ENCODE measurements at regions not wholly inside any gene's neighbourhood (a gene's known extent, or its start where the extent isn't known, plus 50 kb on each side); places are given as distances from the start of the nearest gene placed in this dataset.
"Not testable (repeated sequence)": the region's sequence is repeated elsewhere in the genome, so short reads cannot be mapped to it uniquely, and the experiment has no call there.

DNA sequence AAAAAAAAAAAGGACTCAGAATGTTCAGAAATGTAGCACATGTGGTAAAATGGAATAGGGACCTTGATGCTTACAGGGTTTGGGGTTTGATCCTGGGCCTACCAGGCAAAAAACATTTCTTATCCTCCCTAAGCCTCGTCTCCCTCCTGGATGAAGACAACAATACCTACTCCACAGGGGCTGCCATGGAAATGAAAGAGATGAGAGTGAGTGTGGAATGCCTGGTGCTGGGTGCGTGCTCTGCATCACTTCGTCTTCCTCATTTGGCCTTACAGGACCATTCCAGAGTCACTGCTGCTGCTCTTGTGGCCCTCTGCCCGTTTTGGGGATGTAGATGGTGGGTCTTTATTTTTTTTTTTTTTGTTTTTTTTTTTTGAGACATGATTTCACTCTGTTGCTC, 692.9 kb upstream of the EEF2KMT start:
- H3K4me1 Mint-ChIP-seq = no peaks in the 10 kb centered on the region
- H3K27ac Mint-ChIP-seq = no peak overlapping the region
- H3K4me3 Mint-ChIP-seq = no peak overlapping the region

DNA sequence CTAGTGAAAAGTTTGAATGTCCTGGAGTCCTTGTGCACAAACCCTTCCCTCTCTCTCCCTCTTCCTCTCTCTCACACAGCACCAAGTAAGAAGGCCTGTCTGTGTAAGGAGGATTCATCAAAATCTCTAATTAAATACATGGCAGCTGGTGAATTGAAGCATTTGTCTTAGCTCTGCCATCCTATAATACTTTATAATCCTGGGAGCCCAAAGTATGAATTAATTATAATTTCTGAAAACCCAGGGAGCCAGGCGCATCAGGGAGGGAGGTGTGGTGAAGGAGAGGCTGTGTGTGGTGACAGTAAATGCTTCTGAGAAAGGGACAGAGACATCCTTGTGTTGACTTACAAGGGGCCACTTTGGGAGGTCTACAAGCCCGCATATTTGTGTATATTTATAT, 691.4 kb upstream of the EEF2KMT start:
- no peak overlapping the region for H3K4me3 Mint-ChIP-seq
- H3K27me3 Mint-ChIP-seq = no peaks in the 10 kb centered on the region
- peaks cover 5% of the 10 kb centered on the region for H3K9me3 Mint-ChIP-seq
- no peak overlapping the region for H3K27ac Mint-ChIP-seq
- H3K36me3 Mint-ChIP-seq = no peaks in the 10 kb centered on the region
- no peaks in the 10 kb centered on the region for H3K4me1 Mint-ChIP-seq

More for the DNA sequence above, 692.9 kb upstream of the EEF2KMT start:
- H3K9me3 Mint-ChIP-seq = peaks cover 10% of the 10 kb centered on the region
- H3K27me3 Mint-ChIP-seq = peaks cover under 1% of the 10 kb centered on the region
- no peaks in the 10 kb centered on the region for H3K36me3 Mint-ChIP-seq

DNA sequence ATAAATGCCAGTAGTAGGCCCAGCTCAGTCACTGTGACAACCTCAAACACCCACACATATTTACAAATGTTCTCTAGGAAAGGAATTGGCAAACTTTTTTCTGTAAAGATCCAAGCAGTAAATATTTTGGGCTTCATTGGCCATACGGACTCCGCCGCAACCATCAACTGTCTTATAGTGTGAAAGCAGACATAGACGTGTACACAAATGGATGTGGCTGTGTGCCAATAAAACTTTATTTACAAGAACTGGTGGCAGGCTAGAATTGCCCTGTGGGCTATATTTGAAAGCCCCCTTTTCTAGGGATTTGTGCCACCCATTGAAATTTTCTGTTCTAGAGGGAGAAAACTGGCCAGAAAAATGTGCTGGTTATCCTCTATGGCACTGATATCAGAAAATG, 683.8 kb upstream of the EEF2KMT start:
- Mint-ChIP-seq H3K4me1 (no peaks in the 10 kb centered on the region), H3K9me3 (peaks cover 16% of the 10 kb centered on the region), H3K27ac (no peak overlapping the region), H3K36me3 (no peaks in the 10 kb centered on the region), H3K4me3 (no peak overlapping the region), H3K27me3 (no peaks in the 10 kb centered on the region)

DNA sequence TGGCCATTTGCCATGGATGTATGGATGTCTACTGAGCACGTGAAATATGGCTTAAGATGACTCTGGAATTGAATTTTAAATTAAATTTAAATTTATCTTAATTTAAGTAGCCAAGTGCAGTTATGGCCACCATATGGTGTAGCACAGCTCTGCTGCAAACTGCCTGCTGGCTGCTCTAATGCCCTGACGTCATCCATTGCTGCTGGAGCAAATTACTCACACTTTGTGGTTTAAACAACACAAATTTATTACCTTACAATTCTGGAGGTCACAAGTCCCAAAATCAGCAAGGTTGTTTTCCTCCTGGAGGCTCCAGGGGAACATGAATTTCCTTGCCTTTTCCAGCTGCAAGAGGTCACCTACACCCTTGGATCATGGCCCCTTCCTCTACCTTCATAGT, 679.3 kb upstream of the EEF2KMT start:
- H3K9me3 Mint-ChIP-seq = peaks cover 12% of the 10 kb centered on the region
- H3K27ac Mint-ChIP-seq = no peak overlapping the region
- no peak overlapping the region for H3K4me3 Mint-ChIP-seq
- H3K27me3 Mint-ChIP-seq = no peaks in the 10 kb centered on the region
- H3K4me1 Mint-ChIP-seq = no peaks in the 10 kb centered on the region
- H3K36me3 Mint-ChIP-seq = no peaks in the 10 kb centered on the region

DNA sequence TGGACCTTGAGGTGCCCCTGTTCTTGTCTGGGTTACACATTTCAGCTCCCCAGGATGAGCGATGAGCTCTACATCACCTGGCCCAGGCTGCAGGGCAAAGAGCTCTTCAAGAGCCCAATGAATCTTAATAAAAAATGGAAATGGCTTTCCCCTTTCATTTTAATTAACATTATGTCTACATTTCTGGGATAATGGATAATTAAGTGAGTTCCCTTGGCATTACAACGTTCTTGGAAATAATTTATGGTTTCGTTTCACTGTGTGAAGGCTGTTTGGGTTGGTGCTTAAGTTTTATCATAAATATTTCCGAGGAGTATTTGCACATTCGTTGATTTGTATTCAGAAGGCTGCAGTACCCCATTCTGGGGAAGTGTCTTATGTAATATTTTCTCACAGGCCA, 678.3 kb upstream of the EEF2KMT start:
- no peaks in the 10 kb centered on the region for H3K4me1 Mint-ChIP-seq
- peaks cover 12% of the 10 kb centered on the region for H3K9me3 Mint-ChIP-seq
- H3K27me3 Mint-ChIP-seq = no peaks in the 10 kb centered on the region
- H3K4me3 Mint-ChIP-seq = no peak overlapping the region
- no peak overlapping the region for H3K27ac Mint-ChIP-seq
- H3K36me3 Mint-ChIP-seq = no peaks in the 10 kb centered on the region

DNA sequence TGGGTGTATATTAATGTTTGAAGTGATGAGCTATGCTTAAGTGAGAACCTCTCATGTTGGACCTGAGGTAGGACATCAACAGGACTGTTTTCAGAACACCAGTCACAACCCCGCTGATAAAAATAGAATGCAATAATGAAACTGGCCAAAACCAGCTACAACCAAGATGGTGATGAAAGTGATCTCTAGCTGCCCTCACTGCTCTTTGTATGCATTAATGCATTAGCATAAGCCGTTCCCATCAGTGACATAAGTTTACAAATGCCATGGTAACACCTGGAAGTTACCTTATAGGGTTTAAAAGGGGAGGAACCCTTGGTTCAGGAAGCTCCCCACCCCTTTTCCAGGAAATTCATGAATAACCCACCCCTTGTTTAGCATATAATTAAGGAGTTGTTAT, 672.5 kb upstream of the EEF2KMT start:
- H3K36me3 Mint-ChIP-seq = no peaks in the 10 kb centered on the region
- H3K4me3 Mint-ChIP-seq = no peak overlapping the region
- peaks cover 7% of the 10 kb centered on the region for H3K9me3 Mint-ChIP-seq
- no peak overlapping the region for H3K27ac Mint-ChIP-seq
- H3K27me3 Mint-ChIP-seq = no peaks in the 10 kb centered on the region
- no peaks in the 10 kb centered on the region for H3K4me1 Mint-ChIP-seq

DNA sequence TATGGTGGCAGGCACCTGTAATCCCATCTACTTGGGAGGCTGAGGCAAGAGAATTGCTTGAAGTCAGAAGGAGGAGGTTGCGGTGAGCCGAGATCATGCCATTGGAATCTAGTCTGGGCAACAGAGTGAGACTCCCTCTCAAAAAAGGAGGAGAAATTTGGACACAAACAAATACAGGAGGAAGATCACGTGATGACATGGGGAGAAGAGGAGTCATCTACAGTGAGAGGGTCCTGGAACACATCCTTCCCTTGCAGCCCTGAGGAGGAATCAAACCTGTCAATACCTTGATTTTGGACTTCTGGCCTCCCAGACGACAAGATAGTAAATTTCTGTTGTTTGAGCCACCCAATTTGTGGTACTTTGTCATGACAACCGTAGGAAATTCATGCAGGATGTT, 671.9 kb upstream of the EEF2KMT start:
- H3K4me1 Mint-ChIP-seq = no peaks in the 10 kb centered on the region
- no peaks in the 10 kb centered on the region for H3K36me3 Mint-ChIP-seq
- H3K4me3 Mint-ChIP-seq = no peak overlapping the region
- peaks cover 7% of the 10 kb centered on the region for H3K9me3 Mint-ChIP-seq
- H3K27me3 Mint-ChIP-seq = no peaks in the 10 kb centered on the region
- H3K27ac Mint-ChIP-seq = no peak overlapping the region

DNA sequence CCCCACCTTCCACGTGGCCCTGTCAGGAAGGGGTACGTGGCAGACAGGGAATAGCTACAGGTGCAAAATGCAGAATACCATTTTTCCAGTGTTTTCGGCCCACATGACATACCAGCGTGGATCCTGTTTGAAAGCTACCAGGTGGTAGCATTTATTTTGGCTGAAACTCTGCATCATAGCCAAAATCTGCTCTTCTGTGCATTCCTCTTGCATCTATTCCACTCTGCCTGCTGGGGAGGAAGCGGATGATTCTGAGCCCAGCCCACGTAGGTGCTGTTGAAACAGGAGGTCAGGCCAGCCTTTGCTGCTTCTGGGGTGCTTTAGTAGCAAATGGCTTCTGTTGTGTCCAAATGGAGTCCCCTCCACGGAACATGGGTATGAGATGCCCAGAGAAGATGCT, 670.9 kb upstream of the EEF2KMT start:
- Mint-ChIP-seq H3K4me1 (no peaks in the 10 kb centered on the region), H3K4me3 (no peak overlapping the region), H3K27me3 (no peaks in the 10 kb centered on the region), H3K27ac (no peak overlapping the region), H3K36me3 (no peaks in the 10 kb centered on the region), H3K9me3 (peaks cover 7% of the 10 kb centered on the region)

DNA sequence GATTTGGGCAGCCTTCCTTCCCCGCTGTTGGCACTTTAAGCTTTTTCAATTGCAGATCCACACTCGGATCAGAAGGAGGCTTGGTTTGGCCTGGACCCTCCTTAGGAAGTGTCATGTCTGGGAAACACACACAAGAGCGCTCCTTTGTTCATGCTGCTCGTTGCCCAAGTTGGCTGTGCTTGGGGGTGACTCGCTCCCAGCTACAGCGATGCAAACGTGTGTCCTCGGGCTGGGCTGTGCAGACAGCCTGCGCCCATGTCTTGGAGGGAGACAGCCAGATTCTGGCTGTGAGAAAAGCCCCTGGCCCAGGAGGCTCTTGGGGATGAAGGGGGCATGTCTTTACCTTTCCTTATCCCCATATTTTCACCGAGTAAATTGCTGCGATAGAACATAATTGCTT, 665.6 kb upstream of the EEF2KMT start:
- no peak overlapping the region for H3K4me3 Mint-ChIP-seq
- H3K36me3 Mint-ChIP-seq = no peaks in the 10 kb centered on the region
- peaks cover 2% of the 10 kb centered on the region for H3K27me3 Mint-ChIP-seq
- no peaks in the 10 kb centered on the region for H3K4me1 Mint-ChIP-seq
- H3K9me3 Mint-ChIP-seq = no peaks in the 10 kb centered on the region
- H3K27ac Mint-ChIP-seq = no peak overlapping the region

DNA sequence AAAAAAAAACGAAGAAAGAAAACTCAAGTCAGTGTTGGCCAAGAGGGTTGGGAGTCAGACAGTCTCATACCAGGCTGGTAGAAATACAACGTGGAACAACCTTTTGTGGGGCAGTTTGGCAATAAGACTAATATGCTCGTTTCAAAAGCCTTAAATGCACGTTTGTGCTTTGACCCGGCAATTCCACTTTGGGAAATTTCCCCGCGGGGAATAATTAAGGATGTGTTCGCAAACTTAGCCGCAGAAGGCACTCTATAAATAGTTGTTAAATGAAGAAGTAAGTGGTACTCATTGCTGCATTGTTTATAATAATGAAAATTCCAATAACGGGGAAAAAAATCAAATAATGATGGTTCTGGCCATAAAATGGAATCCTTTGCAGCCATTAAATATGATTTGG, 664.8 kb upstream of the EEF2KMT start:
- Mint-ChIP-seq H3K27ac (no peak overlapping the region), H3K27me3 (peaks cover 2% of the 10 kb centered on the region)

DNA sequence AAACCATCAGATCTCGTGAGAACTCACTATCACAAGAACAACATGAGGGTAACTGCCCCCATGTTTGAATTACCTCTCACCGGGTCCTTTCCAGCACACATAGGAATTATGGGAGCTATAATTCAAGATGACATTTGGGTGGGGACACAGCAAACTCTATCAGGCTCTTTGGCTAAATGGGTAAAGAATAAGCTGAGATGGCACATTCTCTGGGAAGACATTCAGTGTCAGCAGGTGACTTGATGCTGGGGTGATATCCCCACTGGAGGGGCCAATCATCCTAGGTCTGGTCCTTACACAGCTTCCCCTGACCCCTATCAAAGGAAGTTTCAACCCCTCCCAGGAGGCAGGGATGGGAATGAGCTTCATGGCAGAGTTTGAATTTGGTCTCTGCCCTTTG, 664.0 kb upstream of the EEF2KMT start:
- Mint-ChIP-seq H3K27ac (no peak overlapping the region), H3K4me3 (no peak overlapping the region), H3K4me1 (no peaks in the 10 kb centered on the region), H3K9me3 (peaks cover 5% of the 10 kb centered on the region), H3K27me3 (peaks cover 2% of the 10 kb centered on the region), H3K36me3 (no peaks in the 10 kb centered on the region)

More for the DNA sequence above, 664.8 kb upstream of the EEF2KMT start:
- no peaks in the 10 kb centered on the region for H3K9me3 Mint-ChIP-seq
- H3K4me3 Mint-ChIP-seq = no peak overlapping the region
- no peaks in the 10 kb centered on the region for H3K4me1 Mint-ChIP-seq
- no peaks in the 10 kb centered on the region for H3K36me3 Mint-ChIP-seq

DNA sequence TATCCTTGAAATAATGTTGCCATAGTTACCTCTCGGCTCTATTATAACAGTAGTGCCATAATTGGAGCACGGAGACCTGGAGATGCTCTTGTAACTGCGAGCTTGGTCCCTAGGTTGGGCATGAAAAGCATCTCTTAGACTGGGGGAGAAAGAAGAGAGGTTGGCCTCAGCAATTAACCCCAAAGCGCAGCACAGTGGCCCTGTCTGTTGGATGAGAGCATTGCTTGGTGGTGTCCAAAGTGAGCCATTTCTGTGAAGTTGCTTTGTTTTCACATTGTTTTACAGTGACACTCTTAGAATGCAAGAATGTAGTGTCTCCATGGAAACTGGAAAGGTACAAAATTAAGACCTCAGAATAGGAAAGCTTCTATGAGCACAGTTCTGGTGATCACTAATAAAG, 660.7 kb upstream of the EEF2KMT start:
- Mint-ChIP-seq H3K36me3 (no peaks in the 10 kb centered on the region), H3K27ac (no peak overlapping the region), H3K4me3 (no peak overlapping the region), H3K9me3 (peaks cover 10% of the 10 kb centered on the region), H3K27me3 (peaks cover 3% of the 10 kb centered on the region), H3K4me1 (no peaks in the 10 kb centered on the region)

DNA sequence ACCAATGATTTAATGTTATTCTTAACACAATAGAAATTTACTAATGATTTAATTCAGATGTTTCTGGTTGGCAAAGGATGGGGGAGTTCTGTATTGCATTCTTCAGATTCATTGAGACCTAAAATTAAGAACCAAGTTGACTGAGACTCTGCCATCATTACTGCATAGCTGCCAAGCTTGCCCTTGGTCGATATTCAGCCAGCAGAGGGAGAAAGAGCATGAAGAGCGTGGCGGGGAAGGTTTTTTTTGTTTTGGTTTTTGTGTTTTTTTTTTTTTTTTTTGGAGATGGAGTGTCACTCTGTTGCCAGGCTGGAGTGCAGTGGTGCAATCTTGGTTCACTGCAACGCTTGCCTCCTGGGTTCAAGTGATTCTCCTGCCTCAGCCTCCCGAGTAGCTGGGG, 659.4 kb upstream of the EEF2KMT start:
- Mint-ChIP-seq H3K4me1 (no peaks in the 10 kb centered on the region), H3K9me3 (peaks cover 10% of the 10 kb centered on the region), H3K27me3 (peaks cover 3% of the 10 kb centered on the region), H3K27ac (no peak overlapping the region), H3K36me3 (no peaks in the 10 kb centered on the region), H3K4me3 (no peak overlapping the region)

DNA sequence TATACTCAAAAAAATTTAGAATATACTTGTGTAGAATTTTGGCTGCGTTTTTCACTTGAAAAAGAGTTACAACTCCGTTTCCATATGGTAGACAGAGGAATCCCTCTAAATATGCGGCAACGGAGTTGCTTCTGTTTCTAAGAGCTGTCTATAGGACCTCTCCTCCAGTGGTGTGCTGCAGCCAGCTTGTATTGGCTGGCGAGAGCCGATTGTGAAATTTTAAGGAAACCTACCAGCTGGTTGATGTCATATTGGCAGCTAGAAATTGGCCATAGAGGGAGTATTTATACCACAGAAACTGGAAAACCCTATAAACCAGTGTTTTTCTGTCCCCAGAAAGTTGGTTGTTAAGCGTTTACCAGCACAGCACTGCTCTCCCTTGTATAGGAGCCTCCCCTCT, 655.8 kb upstream of the EEF2KMT start:
- Mint-ChIP-seq H3K9me3 (peaks cover 14% of the 10 kb centered on the region), H3K27me3 (peaks cover 5% of the 10 kb centered on the region), H3K27ac (no peak overlapping the region)

DNA sequence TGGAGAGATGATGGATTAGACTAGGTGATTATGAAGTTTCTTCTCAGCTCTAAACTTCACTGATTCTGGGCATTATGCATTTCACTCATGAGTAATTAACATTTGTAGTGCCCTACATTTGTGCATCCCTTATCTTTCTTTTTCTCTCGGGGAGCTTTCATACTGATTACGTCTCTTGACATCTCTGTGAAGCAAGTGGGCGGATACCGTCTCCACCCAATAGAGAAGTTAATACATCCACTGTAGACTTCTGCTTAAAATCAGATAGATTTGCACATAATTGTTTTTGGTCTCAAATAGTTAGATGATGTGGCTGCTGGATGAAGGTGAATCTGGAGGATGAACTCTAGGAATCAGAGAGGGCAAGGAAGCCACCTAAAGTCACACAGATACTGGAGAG, 653.6 kb upstream of the EEF2KMT start:
- Mint-ChIP-seq H3K27ac (no peak overlapping the region), H3K4me1 (no peaks in the 10 kb centered on the region), H3K9me3 (peaks cover 18% of the 10 kb centered on the region), H3K36me3 (no peaks in the 10 kb centered on the region), H3K27me3 (peaks cover 5% of the 10 kb centered on the region), H3K4me3 (no peak overlapping the region)

More for the DNA sequence above, 655.8 kb upstream of the EEF2KMT start:
- H3K36me3 Mint-ChIP-seq = no peaks in the 10 kb centered on the region
- H3K4me1 Mint-ChIP-seq = no peaks in the 10 kb centered on the region
- H3K4me3 Mint-ChIP-seq = no peak overlapping the region

DNA sequence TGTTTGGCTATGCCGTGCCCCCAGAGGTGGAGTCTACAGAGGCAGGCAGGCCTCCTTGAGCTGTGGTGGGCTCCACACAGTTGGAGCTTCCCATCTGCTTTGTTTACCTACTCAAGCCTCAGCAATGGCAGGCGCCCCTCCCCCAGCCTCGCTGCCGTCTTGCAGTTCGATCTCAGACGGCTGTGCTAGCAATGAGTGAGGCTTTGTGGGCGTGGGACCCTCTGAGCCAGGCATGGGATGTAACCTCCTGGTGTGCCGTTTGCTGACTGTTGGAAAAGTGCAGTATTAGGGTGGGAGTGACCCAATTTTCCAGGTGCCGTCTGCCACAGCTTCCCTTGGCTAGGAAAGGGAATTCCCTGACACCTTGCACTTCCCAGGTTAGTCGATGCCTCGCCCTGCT, 652.8 kb upstream of the EEF2KMT start:
- H3K27me3 Mint-ChIP-seq, H3K4me3 Mint-ChIP-seq, H3K4me1 Mint-ChIP-seq, H3K36me3 Mint-ChIP-seq, H3K27ac Mint-ChIP-seq: not testable (repeated sequence)
- H3K9me3 Mint-ChIP-seq = peaks cover 18% of the 10 kb centered on the region

DNA sequence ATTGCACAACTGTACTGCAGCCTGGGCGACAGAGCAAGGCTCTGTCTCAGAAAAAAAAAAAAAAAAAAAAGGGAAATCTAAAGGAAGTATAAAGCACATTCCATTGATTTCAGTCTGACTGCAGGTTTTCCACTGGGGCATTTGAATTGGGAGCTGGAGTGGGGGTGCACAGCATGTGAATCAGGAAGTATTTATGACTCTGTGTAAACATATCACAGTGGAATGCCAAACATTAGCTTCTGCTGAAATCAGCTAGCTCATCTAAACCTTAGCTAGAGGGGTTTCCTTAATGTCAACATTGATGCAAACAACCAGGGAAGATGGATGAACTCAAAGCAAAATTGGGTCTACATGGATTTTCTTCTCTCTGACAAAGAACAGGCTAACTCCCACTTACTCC, 641.0 kb upstream of the EEF2KMT start:
- H3K4me1 Mint-ChIP-seq = no peaks in the 10 kb centered on the region
- H3K27me3 Mint-ChIP-seq = no peaks in the 10 kb centered on the region
- no peak overlapping the region for H3K27ac Mint-ChIP-seq
- H3K4me3 Mint-ChIP-seq = no peak overlapping the region
- no peaks in the 10 kb centered on the region for H3K36me3 Mint-ChIP-seq
- no peaks in the 10 kb centered on the region for H3K9me3 Mint-ChIP-seq

All from activated naive CD4-positive, alpha-beta T cell treated with anti-CD3 and anti-CD28 coated beads, Interleukin-2, amount 50 U/mL, for 24 hours (primary cell).